ENCODE measurements at regions not wholly inside any gene's neighbourhood (a gene's known extent, or its start where the extent isn't known, plus 50 kb on each side); places are given as distances from the start of the nearest gene placed in this dataset.

DNA sequence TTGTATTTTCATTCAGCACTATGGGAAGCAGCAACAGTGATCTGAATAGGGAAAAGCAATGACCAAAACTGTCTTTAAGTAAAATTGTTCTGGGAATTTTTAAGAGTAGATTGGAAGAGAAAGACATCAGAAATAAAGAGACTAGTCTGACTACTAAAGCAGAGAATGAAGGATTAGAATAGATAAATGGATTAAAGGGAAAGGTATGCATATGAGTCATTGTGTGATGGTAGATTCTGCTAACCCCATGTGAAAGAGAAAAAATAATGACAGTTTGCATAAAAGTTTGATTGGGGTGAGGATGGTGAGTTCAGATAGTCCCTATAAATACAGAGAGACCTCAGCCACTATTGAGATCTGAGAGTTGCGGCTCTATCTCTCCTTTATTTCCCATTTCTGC, 139.6 kb upstream of the DCC start:
- 85% methylated on average over 1 of the region's 1 CpG for WGBS
- no peaks in the 10 kb centered on the region for H3K9me3 ChIP-seq
- no peak for TF ChIP-seq POLR2AphosphoS5 (IDR thresholded peaks at IDR 0.05)
- TF ChIP-seq EP300 (IDR thresholded peaks at IDR 0.05): no peak
- TF ChIP-seq CTCF (IDR thresholded peaks at IDR 0.05): no peak
- no peak for TF ChIP-seq POLR2A (IDR thresholded peaks at IDR 0.05; ENCODE audit: low read depth)
- intact Hi-C loops (cut with DNase I): no loop called here
- no peak overlapping the region for H3K4me3 ChIP-seq
- H3K36me3 ChIP-seq: no peaks in the 10 kb centered on the region
- no peaks in the 10 kb centered on the region for H3K27me3 ChIP-seq
- DNase-seq (ENCODE audit: extremely low spot score): no peak
- H3K4me1 ChIP-seq: no peaks in the 10 kb centered on the region
- H3K27ac ChIP-seq (replicated peaks in 1 of 4): no peak overlapping the region

GRCh38 chr18:52200921-52201663, 138.9 kb upstream of the DCC start:
- no peak for TF ChIP-seq POLR2A (IDR thresholded peaks at IDR 0.05; ENCODE audit: low read depth)
- TF ChIP-seq CTCF (IDR thresholded peaks at IDR 0.05): no peak
- TF ChIP-seq EP300 (IDR thresholded peaks at IDR 0.05): no peak
- TF ChIP-seq POLR2AphosphoS5 (IDR thresholded peaks at IDR 0.05): no peak
- H3K9me3 ChIP-seq: no peaks in the 10 kb centered on the region
- WGBS: 92% methylated on average over 11 of the region's 11 CpGs
- no peak overlapping the region for H3K27ac ChIP-seq (replicated peaks in 1 of 4)
- no peaks in the 10 kb centered on the region for H3K27me3 ChIP-seq
- no peaks in the 10 kb centered on the region for H3K4me1 ChIP-seq
- no peak for DNase-seq (ENCODE audit: extremely low spot score)
- intact Hi-C loops (cut with DNase I): no loop called here
- no peaks in the 10 kb centered on the region for H3K36me3 ChIP-seq
- no peak overlapping the region for H3K4me3 ChIP-seq

DNA sequence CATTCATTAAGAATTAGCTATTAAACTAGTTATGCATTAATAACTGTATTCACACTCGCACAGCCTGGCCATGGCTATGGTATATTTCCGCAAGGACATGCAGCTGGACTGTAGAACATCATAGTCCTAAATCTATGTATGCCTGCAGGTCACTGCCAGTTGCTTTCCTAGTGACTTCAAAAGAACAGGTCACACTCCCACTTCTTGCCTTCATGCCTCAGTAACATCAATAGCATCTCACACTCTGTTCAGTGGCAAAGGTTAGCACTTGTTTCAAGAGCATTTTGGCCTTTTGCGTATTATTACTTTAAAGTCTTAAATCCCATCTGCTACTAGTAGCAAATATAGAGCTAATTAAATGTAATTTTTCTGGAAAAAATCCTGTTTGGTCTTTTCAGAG, 131.4 kb upstream of the DCC start:
- intact Hi-C loops (cut with DNase I): no loop called here
- TF ChIP-seq POLR2AphosphoS5 (IDR thresholded peaks at IDR 0.05) (no peak), EP300 (IDR thresholded peaks at IDR 0.05) (no peak), POLR2A (IDR thresholded peaks at IDR 0.05; ENCODE audit: low read depth) (no peak), CTCF (IDR thresholded peaks at IDR 0.05) (no peak)
- no peak overlapping the region for H3K4me3 ChIP-seq
- no peak for DNase-seq (ENCODE audit: extremely low spot score)
- H3K27me3 ChIP-seq: no peaks in the 10 kb centered on the region
- no peaks in the 10 kb centered on the region for H3K36me3 ChIP-seq
- H3K27ac ChIP-seq (replicated peaks in 1 of 4): no peak overlapping the region
- no peaks in the 10 kb centered on the region for H3K9me3 ChIP-seq
- 96% methylated on average over 3 of the region's 3 CpGs for WGBS
- H3K4me1 ChIP-seq: no peaks in the 10 kb centered on the region

DNA sequence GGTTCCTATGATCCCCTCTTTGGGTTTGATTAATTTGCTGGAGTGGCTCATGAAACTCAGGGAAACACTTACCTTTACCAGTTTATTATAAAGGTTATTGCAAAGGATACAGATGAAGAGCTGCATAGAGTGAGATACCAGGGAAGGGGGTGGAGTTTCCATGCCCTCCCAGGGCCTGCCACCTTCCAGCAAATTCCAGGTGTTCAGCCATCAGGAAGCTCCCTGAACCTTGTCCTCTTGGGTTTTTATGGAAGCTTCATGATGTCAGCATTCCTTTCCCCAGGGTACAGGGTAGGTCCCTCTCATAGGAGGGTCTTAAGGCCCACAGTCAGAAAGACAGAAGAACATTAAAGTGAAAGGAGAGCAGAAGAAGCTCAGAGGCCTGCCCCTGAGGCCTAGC, 123.9 kb upstream of the DCC start:
- no peaks in the 10 kb centered on the region for H3K4me1 ChIP-seq
- H3K9me3 ChIP-seq: no peaks in the 10 kb centered on the region
- intact Hi-C loops (cut with DNase I): no loop called here
- no peaks in the 10 kb centered on the region for H3K36me3 ChIP-seq
- no peaks in the 10 kb centered on the region for H3K27me3 ChIP-seq
- no peak overlapping the region for H3K4me3 ChIP-seq
- TF ChIP-seq POLR2A (IDR thresholded peaks at IDR 0.05; ENCODE audit: low read depth): no peak
- TF ChIP-seq POLR2AphosphoS5 (IDR thresholded peaks at IDR 0.05): no peak
- TF ChIP-seq CTCF (IDR thresholded peaks at IDR 0.05): no peak
- TF ChIP-seq EP300 (IDR thresholded peaks at IDR 0.05): no peak
- DNase-seq (ENCODE audit: extremely low spot score): no peak
- H3K27ac ChIP-seq (replicated peaks in 1 of 4): no peak overlapping the region

GRCh38 chr18:52216666-52217065, 123.3 kb upstream of the DCC start:
- Histone ChIP-seq H3K4me1 (no peaks in the 10 kb centered on the region), H3K27me3 (no peaks in the 10 kb centered on the region), H3K4me3 (no peak overlapping the region), H3K27ac (replicated peaks in 1 of 4) (no peak overlapping the region), H3K36me3 (no peaks in the 10 kb centered on the region), H3K9me3 (no peaks in the 10 kb centered on the region)
- intact Hi-C loops (cut with DNase I): no loop called here
- no peak for TF ChIP-seq CTCF (IDR thresholded peaks at IDR 0.05)
- no peak for TF ChIP-seq POLR2AphosphoS5 (IDR thresholded peaks at IDR 0.05)
- TF ChIP-seq POLR2A (IDR thresholded peaks at IDR 0.05; ENCODE audit: low read depth): no peak
- TF ChIP-seq EP300 (IDR thresholded peaks at IDR 0.05): no peak
- WGBS: 50% methylated on average over 1 of the region's 1 CpG
- no peak for DNase-seq (ENCODE audit: extremely low spot score)

All from esophagus muscularis mucosa (tissue), 4 donors.